ENCODE measurements at regions not wholly inside any gene's neighbourhood (a gene's known extent, or its start where the extent isn't known, plus 50 kb on each side); places are given as distances from the start of the nearest gene placed in this dataset.

- Histone ChIP-seq H3K27ac (no peak overlapping the region), H3K36me3 (no peaks in the 10 kb centered on the region), H3K4me3 (no peak overlapping the region), H3K4me1 (no peaks in the 10 kb centered on the region), H3K9me3 (no peaks in the 10 kb centered on the region), H3K27me3 (peaks cover 30% of the 10 kb centered on the region)
- no peak for TF ChIP-seq CTCF (IDR thresholded peaks at IDR 0.05)
- no peak for TF ChIP-seq POLR2A (IDR thresholded peaks at IDR 0.05)
- TF ChIP-seq POLR2AphosphoS5 (IDR thresholded peaks at IDR 0.05) = no peak
- TF ChIP-seq EP300 (IDR thresholded peaks at IDR 0.05) = no peak
- WGBS = 86% methylated on average over 8 of the region's 8 CpGs
- DNase-seq (ENCODE audit: low spot score in 2 of 2) = no peak
Observed at GRCh38 chr10:14403881-14404623, 73.3 kb upstream of the FRMD4A start.

GRCh38 chr10:14403359-14403758, 72.6 kb upstream of the FRMD4A start:
- 88% methylated on average over 6 of the region's 6 CpGs for WGBS

GRCh38 chr10:14399641-14400040, 68.9 kb upstream of the FRMD4A start:
- no peak for DNase-seq (ENCODE audit: low spot score in 2 of 2)
- H3K27ac ChIP-seq = no peak overlapping the region
- H3K36me3 ChIP-seq = no peaks in the 10 kb centered on the region
- H3K9me3 ChIP-seq = no peaks in the 10 kb centered on the region
- 76% methylated on average over 3 of the region's 3 CpGs for WGBS
- H3K4me1 ChIP-seq = no peaks in the 10 kb centered on the region
- peaks cover 12% of the 10 kb centered on the region for H3K27me3 ChIP-seq
- TF ChIP-seq EP300 (IDR thresholded peaks at IDR 0.05) = no peak
- TF ChIP-seq POLR2A (IDR thresholded peaks at IDR 0.05) = no peak
- TF ChIP-seq CTCF (IDR thresholded peaks at IDR 0.05) = no peak
- TF ChIP-seq POLR2AphosphoS5 (IDR thresholded peaks at IDR 0.05) = no peak
- H3K4me3 ChIP-seq = no peak overlapping the region

More at GRCh38 chr10:14403359-14403758, 72.6 kb upstream of the FRMD4A start:
- Histone ChIP-seq H3K27ac (no peak overlapping the region), H3K9me3 (no peaks in the 10 kb centered on the region), H3K27me3 (peaks cover 30% of the 10 kb centered on the region), H3K4me1 (no peaks in the 10 kb centered on the region), H3K36me3 (no peaks in the 10 kb centered on the region), H3K4me3 (no peak overlapping the region)
- TF ChIP-seq EP300 (IDR thresholded peaks at IDR 0.05) = no peak
- TF ChIP-seq POLR2AphosphoS5 (IDR thresholded peaks at IDR 0.05) = no peak
- TF ChIP-seq CTCF (IDR thresholded peaks at IDR 0.05) = no peak
- TF ChIP-seq POLR2A (IDR thresholded peaks at IDR 0.05) = no peak
- no peak for DNase-seq (ENCODE audit: low spot score in 2 of 2)

GRCh38 chr10:14397066-14397465, 66.3 kb upstream of the FRMD4A start:
- H3K27ac ChIP-seq = no peak overlapping the region

More at GRCh38 chr10:14397066-14397465, 66.3 kb upstream of the FRMD4A start:
- TF ChIP-seq CTCF (IDR thresholded peaks at IDR 0.05) = no peak
- TF ChIP-seq POLR2AphosphoS5 (IDR thresholded peaks at IDR 0.05) = peak in 1 of 3 donors; percentile 68
- no peak for TF ChIP-seq EP300 (IDR thresholded peaks at IDR 0.05)
- TF ChIP-seq POLR2A (IDR thresholded peaks at IDR 0.05) = no peak
- no peaks in the 10 kb centered on the region for H3K4me1 ChIP-seq
- H3K9me3 ChIP-seq = no peaks in the 10 kb centered on the region
- H3K36me3 ChIP-seq = no peaks in the 10 kb centered on the region
- H3K27me3 ChIP-seq = peaks cover 12% of the 10 kb centered on the region
- H3K4me3 ChIP-seq = no peak overlapping the region
- DNase-seq (ENCODE audit: low spot score in 2 of 2) = peak; percentile 75 to 81
- WGBS = 26% methylated on average over 9 of the region's 9 CpGs

Measured in suprapubic skin (tissue), 4 donors.